ENCODE measurements at regions not wholly inside any gene's neighbourhood (a gene's known extent, or its start where the extent isn't known, plus 50 kb on each side); places are given as distances from the start of the nearest gene placed in this dataset.

DNA sequence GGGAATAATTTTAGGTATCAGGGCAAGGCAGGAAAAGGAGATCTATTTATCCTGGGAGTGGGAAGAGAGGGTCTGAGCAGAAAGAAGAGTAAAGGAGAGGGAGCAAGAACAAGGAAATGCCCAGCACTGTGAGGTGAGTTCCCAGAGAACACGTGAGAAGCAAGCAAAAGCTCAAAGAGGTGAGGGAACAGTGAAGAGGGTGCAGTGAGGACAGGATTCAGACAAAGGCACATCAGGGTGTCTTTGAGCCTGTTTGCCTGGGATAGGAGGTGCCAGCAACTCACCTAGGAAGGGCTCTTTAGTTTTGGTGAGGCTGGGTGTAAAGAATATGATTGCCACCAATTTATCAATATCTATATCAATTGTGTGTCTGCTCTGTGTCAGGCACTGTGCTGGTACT lies 88.9 kb upstream of the NRXN3 start:
- POLR2A ChIA-PET, result no interaction called here
- Histone ChIP-seq H3K9me3 (no peaks in the 10 kb centered on the region), H3K4me1 (0 out of 3 replicates have a peak, but pooled peaks cover 7% of the 10 kb centered on the region), H3K4me3 (no peak overlapping the region), H3K27ac (no peak overlapping the region), H3K4me2 (no peak overlapping the region)
- TF ChIP-seq CHD2 (IDR thresholded peaks at IDR 0.05; ENCODE audit: low read length, partially characterized antibody) (no peak), RCOR1 (IDR thresholded peaks at IDR 0.05; ENCODE audit: low read depth, low read length) (no peak), CEBPB (IDR thresholded peaks at IDR 0.05) (no peak), CBX2 (IDR thresholded peaks at IDR 0.05; ENCODE audit: borderline replicate concordance, low read depth) (no peak)
- TF ChIP-seq, protein P1, sequence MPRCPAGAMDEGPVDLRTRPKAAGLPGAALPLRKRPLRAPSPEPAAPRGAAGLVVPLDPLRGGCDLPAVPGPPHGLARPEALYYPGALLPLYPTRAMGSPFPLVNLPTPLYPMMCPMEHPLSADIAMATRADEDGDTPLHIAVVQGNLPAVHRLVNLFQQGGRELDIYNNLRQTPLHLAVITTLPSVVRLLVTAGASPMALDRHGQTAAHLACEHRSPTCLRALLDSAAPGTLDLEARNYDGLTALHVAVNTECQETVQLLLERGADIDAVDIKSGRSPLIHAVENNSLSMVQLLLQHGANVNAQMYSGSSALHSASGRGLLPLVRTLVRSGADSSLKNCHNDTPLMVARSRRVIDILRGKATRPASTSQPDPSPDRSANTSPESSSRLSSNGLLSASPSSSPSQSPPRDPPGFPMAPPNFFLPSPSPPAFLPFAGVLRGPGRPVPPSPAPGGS (IDR thresholded peaks at IDR 0.05), result no peak
- TF ChIP-seq, protein P2, sequence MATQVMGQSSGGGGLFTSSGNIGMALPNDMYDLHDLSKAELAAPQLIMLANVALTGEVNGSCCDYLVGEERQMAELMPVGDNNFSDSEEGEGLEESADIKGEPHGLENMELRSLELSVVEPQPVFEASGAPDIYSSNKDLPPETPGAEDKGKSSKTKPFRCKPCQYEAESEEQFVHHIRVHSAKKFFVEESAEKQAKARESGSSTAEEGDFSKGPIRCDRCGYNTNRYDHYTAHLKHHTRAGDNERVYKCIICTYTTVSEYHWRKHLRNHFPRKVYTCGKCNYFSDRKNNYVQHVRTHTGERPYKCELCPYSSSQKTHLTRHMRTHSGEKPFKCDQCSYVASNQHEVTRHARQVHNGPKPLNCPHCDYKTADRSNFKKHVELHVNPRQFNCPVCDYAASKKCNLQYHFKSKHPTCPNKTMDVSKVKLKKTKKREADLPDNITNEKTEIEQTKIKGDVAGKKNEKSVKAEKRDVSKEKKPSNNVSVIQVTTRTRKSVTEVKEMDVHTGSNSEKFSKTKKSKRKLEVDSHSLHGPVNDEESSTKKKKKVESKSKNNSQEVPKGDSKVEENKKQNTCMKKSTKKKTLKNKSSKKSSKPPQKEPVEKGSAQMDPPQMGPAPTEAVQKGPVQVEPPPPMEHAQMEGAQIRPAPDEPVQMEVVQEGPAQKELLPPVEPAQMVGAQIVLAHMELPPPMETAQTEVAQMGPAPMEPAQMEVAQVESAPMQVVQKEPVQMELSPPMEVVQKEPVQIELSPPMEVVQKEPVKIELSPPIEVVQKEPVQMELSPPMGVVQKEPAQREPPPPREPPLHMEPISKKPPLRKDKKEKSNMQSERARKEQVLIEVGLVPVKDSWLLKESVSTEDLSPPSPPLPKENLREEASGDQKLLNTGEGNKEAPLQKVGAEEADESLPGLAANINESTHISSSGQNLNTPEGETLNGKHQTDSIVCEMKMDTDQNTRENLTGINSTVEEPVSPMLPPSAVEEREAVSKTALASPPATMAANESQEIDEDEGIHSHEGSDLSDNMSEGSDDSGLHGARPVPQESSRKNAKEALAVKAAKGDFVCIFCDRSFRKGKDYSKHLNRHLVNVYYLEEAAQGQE (IDR thresholded peaks at IDR 0.05), result no peak
- TF ChIP-seq, protein P3, sequence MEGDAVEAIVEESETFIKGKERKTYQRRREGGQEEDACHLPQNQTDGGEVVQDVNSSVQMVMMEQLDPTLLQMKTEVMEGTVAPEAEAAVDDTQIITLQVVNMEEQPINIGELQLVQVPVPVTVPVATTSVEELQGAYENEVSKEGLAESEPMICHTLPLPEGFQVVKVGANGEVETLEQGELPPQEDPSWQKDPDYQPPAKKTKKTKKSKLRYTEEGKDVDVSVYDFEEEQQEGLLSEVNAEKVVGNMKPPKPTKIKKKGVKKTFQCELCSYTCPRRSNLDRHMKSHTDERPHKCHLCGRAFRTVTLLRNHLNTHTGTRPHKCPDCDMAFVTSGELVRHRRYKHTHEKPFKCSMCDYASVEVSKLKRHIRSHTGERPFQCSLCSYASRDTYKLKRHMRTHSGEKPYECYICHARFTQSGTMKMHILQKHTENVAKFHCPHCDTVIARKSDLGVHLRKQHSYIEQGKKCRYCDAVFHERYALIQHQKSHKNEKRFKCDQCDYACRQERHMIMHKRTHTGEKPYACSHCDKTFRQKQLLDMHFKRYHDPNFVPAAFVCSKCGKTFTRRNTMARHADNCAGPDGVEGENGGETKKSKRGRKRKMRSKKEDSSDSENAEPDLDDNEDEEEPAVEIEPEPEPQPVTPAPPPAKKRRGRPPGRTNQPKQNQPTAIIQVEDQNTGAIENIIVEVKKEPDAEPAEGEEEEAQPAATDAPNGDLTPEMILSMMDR (IDR thresholded peaks at IDR 0.05), result no peak
- FAIRE-seq, result no peak
- DNase-seq (ENCODE audit: low read depth in 1 of 2, low spot score in 1 of 2), result no peak
- WGBS (ENCODE audit: missing lambda C conversion rate), result 5% methylated on average over 1 of the region's 1 CpG
- no peak for ATAC-seq
- CTCF ChIA-PET, result interaction anchor here (1.2 kb wide), 1 partner anchor 8 kb away, joined by 3 read pairs; no protein-coding TSS in a partner anchor

DNA sequence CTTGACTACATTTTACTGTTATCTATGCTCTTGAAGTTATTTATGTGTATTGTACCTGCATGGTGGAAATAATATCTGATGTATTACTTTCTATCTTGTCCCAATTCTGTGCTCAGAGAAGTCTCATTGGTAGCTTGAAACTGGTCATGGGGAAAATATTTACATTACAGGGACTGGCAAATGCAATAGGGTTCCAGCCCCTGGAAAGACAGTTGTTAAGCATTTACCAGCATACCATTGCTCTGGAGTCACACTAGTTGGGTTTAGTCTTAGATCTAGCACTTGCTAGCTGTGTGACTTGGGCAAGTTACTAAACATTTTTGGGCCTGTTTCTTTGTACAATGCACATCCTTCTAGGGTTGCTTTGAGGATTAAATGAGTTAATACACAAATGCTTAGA lies 86.3 kb upstream of the NRXN3 start:
- ChIA-PET POLR2A (no interaction called here), CTCF (interaction anchor here (1.0 to 1.1 kb wide), 2 partner anchors 9 to 233 kb away, joined by 3 to 4 read pairs; no protein-coding TSS in a partner anchor)
- Histone ChIP-seq H3K27ac (no peak overlapping the region), H3K4me2 (no peak overlapping the region), H3K9me3 (no peaks in the 10 kb centered on the region), H3K4me3 (no peak overlapping the region), H3K4me1 (0 out of 3 replicates have a peak, but pooled peaks cover 7% of the 10 kb centered on the region)
- FAIRE-seq (no peak), DNase-seq (ENCODE audit: low read depth in 1 of 2, low spot score in 1 of 2) (peak in 1 of 2 experiments; percentile 8), ATAC-seq (peak in 1 of 2 experiments; percentile 33; a peak in 2 of 6 replicates)
- TF ChIP-seq CHD4 (IDR thresholded peaks at IDR 0.05; ENCODE audit: borderline replicate concordance) (no peak), CHD2 (IDR thresholded peaks at IDR 0.05; ENCODE audit: low read length, partially characterized antibody) (no peak), MAZ (IDR thresholded peaks at IDR 0.05; ENCODE audit: borderline replicate concordance, low read depth, low read length) (no peak), NR3C1 (IDR thresholded peaks at IDR 0.05) (no peak), CEBPB (IDR thresholded peaks at IDR 0.05) (no peak), HEYL (CRISPR knock-in tag; IDR thresholded peaks at IDR 0.05) (no peak), JUN (IDR thresholded peaks at IDR 0.05) (no peak), POLR2AphosphoS2 (conservative IDR thresholded peaks at IDR 0.05; ENCODE audit: low read length) (no peak), ZNF302 (CRISPR knock-in tag; IDR thresholded peaks at IDR 0.05) (no peak), CBX8 (IDR thresholded peaks at IDR 0.05) (no peak), HOXB5 (CRISPR knock-in tag; IDR thresholded peaks at IDR 0.05) (no peak), HOXA7 (CRISPR knock-in tag; IDR thresholded peaks at IDR 0.05) (no peak)
- TF ChIP-seq, protein P4, sequence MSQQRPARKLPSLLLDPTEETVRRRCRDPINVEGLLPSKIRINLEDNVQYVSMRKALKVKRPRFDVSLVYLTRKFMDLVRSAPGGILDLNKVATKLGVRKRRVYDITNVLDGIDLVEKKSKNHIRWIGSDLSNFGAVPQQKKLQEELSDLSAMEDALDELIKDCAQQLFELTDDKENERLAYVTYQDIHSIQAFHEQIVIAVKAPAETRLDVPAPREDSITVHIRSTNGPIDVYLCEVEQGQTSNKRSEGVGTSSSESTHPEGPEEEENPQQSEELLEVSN (IDR thresholded peaks at IDR 0.05; ENCODE audit: borderline replicate concordance, low read depth), result no peak

Measured in A549 (cell line).